HG03095 (cell line): ENCODE measurements at regions not wholly inside any gene's neighbourhood (a gene's known extent, or its start where the extent isn't known, plus 50 kb on each side); places are given as distances from the start of the nearest gene placed in this dataset.
"Not testable (repeated sequence)": the region's sequence is repeated elsewhere in the genome, so short reads cannot be mapped to it uniquely, and the experiment has no call there.

Experiments used
- ATAC-seq: cut with Tn5 transposase; IDR thresholded peaks from one replicate; pipeline ENCODE4 v1.9.1; 2021; ENCODE audit warnings: moderate library complexity; ENCODE audit not compliant: unreplicated experiment

GRCh38 chr13:106104281-106104901 lies 431.1 kb downstream of the EFNB2 start:
- no peak for ATAC-seq

- no peak for ATAC-seq
These were observed 431.7 kb downstream of the EFNB2 start for GRCh38 chr13:106103779-106104178.

- ATAC-seq, result no peak
These were observed 432.7 kb downstream of the EFNB2 start for GRCh38 chr13:106102786-106103185.

GRCh38 chr13:106101201-106101600 lies 434.3 kb downstream of the EFNB2 start:
- ATAC-seq, result no peak

GRCh38 chr13:106100171-106100919 lies 435.1 kb downstream of the EFNB2 start:
- no peak for ATAC-seq

GRCh38 chr13:106099765-106100164 lies 435.7 kb downstream of the EFNB2 start:
- ATAC-seq, result no peak

GRCh38 chr13:106098778-106099177 lies 436.7 kb downstream of the EFNB2 start:
- ATAC-seq, result no peak

- ATAC-seq, result no peak
These were observed 438.8 kb downstream of the EFNB2 start for GRCh38 chr13:106096661-106097092.

- no peak for ATAC-seq
These were observed 439.5 kb downstream of the EFNB2 start for GRCh38 chr13:106095919-106096318.

GRCh38 chr13:106095406-106095805 lies 440.1 kb downstream of the EFNB2 start:
- ATAC-seq, result no peak

- no peak for ATAC-seq
These were observed 445.5 kb downstream of the EFNB2 start for GRCh38 chr13:106090001-106090400.

- no peak for ATAC-seq
These were observed 446.0 kb downstream of the EFNB2 start for GRCh38 chr13:106089261-106089980.

GRCh38 chr13:106088085-106088484 lies 447.4 kb downstream of the EFNB2 start:
- ATAC-seq, result no peak

- ATAC-seq, result no peak
These were observed 448.3 kb downstream of the EFNB2 start for GRCh38 chr13:106087201-106087600.

GRCh38 chr13:106083620-106084350 lies 451.7 kb downstream of the EFNB2 start:
- no peak for ATAC-seq

- not testable (repeated sequence) for ATAC-seq
These were observed 454.2 kb downstream of the EFNB2 start for GRCh38 chr13:106081221-106081620.

- no peak for ATAC-seq
These were observed 457.3 kb downstream of the EFNB2 start for GRCh38 chr13:106078191-106078590.

- no peak for ATAC-seq
These were observed 458.4 kb downstream of the EFNB2 start for GRCh38 chr13:106077017-106077416.

GRCh38 chr13:106072014-106072413 lies 463.4 kb downstream of the EFNB2 start:
- ATAC-seq, result no peak

GRCh38 chr13:106063591-106064313 lies 471.7 kb downstream of the EFNB2 start:
- no peak for ATAC-seq

GRCh38 chr13:106061781-106062180 lies 473.7 kb downstream of the EFNB2 start:
- no peak for ATAC-seq
